Kidney epithelial cell (primary cell): ENCODE measurements at regions not wholly inside any gene's neighbourhood (a gene's known extent, or its start where the extent isn't known, plus 50 kb on each side); places are given as distances from the start of the nearest gene placed in this dataset.

ENCODE experiments used
- DNase-seq: peaks from one replicate; pipeline ENCODE4 v3.0.0-alpha.2; 2010; ENCODE audit warnings: low read depth
- H3K27me3 ChIP-seq: 2 replicates; pipeline ENCODE4 v1.6.0; 2011; ENCODE audit warnings: low read length; ENCODE audit not compliant: control insufficient read depth, insufficient read depth
- H3K36me3 ChIP-seq: 2 replicates; pipeline ENCODE4 v1.5.1; 2011; ENCODE audit warnings: low read length; ENCODE audit not compliant: control insufficient read depth, insufficient read depth
- H3K4me3 ChIP-seq: 2 replicates; pipeline ENCODE4 v1.5.1; 2011; ENCODE audit warnings: low read depth, mild to moderate bottlenecking, control low read depth, low read length
- TF ChIP-seq, protein P1 (sequence below): IDR thresholded peaks from 2 replicates; pipeline ENCODE4 v1.5.1; 2011; ENCODE audit warnings: mild to moderate bottlenecking, moderate library complexity, low read length, control low read depth, inconsistent platforms; ENCODE audit not compliant: insufficient read depth, poor library complexity, severe bottlenecking

DNA sequence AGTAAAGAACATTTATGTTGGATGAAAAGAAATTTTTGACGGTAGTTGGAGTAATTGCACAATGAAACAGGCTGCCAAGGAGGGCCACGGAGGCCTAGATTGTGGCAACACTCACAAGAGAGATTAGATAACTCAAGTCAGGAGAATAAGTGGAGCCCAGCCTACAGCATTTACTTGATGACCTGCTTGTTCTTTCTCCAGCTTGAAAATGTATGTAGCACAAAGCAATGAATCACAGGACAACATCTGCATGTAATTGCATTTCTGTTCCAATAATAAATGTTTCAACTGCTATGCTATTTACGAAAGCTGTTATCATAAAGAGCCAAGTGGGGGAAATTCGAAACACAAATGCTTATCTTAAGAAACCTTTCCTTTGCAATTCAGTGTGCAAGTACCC, 221.2 kb upstream of the MID1 start:
- Histone ChIP-seq H3K4me3 (no peak overlapping the region), H3K27me3 (no peaks in the 10 kb centered on the region), H3K36me3 (no peaks in the 10 kb centered on the region)
- TF ChIP-seq, protein P1, sequence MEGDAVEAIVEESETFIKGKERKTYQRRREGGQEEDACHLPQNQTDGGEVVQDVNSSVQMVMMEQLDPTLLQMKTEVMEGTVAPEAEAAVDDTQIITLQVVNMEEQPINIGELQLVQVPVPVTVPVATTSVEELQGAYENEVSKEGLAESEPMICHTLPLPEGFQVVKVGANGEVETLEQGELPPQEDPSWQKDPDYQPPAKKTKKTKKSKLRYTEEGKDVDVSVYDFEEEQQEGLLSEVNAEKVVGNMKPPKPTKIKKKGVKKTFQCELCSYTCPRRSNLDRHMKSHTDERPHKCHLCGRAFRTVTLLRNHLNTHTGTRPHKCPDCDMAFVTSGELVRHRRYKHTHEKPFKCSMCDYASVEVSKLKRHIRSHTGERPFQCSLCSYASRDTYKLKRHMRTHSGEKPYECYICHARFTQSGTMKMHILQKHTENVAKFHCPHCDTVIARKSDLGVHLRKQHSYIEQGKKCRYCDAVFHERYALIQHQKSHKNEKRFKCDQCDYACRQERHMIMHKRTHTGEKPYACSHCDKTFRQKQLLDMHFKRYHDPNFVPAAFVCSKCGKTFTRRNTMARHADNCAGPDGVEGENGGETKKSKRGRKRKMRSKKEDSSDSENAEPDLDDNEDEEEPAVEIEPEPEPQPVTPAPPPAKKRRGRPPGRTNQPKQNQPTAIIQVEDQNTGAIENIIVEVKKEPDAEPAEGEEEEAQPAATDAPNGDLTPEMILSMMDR, result no peak
- DNase-seq, result no peak

DNA sequence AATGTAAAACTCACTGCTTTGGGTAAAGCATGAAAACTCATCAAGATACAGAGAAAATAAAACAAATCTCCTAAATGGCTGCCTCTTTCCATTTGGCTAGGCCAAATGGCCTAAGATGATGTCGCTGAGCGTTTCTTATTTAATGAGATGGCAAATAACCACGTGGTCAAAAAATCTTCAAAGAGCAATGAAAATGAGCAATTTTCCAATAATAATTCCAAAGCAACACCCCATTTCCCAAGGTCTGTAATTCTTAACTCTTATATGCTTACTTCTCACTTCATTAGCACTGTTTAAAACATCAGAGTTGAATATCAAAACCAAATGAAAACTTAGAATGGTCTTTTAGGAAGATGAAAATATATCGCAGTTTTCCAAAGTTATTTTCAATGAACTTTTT, 222.3 kb upstream of the MID1 start:
- TF ChIP-seq, protein P1, result no peak
- no peak for DNase-seq
- Histone ChIP-seq H3K4me3 (no peak overlapping the region), H3K27me3 (no peaks in the 10 kb centered on the region), H3K36me3 (no peaks in the 10 kb centered on the region)

DNA sequence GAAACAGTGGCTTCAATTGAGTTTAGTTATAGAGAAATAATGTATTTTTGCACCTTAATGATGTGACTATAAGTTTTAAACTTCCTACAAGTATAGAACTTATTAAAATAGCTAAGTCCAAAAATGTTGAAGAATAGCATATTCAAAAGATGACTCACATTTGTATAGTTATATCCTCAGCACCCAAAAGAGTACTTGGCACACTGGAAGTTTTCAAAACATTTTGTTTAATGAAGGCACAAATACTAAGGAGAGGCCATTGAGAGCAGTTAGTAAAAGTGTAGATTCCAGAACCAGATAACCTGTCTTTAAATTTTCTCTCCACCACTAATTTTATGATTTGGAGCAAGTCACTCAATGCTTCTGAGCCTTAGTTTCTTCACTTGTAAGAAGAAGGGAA, 226.9 kb upstream of the MID1 start:
- Histone ChIP-seq H3K27me3 (no peaks in the 10 kb centered on the region), H3K4me3 (no peak overlapping the region), H3K36me3 (no peaks in the 10 kb centered on the region)
- no peak for DNase-seq
- TF ChIP-seq, protein P1, result no peak

DNA sequence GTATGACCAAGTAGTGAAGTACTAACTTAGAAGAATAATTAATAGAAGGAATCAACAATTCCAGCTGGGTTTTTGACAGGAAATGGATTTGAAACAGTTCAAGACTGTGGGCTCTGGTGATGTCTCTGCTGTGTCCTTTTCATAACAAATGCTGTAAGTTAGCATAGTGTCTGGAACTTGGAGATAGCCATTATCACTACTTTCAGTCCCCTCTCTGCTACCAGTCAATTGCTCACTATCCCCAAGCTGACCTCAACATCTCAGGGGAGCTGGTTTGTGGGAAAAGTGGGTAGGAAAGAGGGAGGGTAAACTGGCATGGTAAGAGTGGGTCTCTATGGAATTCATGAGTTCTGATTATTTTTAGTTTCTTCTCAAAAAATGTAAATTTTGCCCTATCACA, 231.4 kb upstream of the MID1 start:
- Histone ChIP-seq H3K36me3 (no peaks in the 10 kb centered on the region), H3K4me3 (no peak overlapping the region), H3K27me3 (no peaks in the 10 kb centered on the region)
- DNase-seq, result no peak
- TF ChIP-seq, protein P1, result no peak

DNA sequence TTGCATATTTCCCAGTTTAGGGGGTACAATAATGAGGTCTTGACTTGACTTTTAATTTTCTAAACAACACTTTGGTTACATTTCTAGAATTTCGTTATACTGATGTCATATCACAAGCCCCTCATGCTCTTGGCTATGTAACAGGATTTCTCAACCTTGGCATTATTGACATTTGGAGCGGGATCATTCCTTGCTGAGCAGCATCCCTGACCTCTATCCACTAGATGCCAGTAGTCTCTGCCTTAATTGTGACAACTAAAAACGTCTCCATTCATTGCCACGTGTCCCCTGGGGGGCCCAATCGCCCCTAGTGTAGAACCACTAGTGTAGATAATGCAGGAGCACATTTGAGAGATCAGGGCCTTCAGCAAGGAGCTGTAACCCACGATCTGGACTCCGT, 234.2 kb upstream of the MID1 start:
- TF ChIP-seq, protein P1, result no peak
- H3K36me3 ChIP-seq, result no peaks in the 10 kb centered on the region
- H3K27me3 ChIP-seq, result no peaks in the 10 kb centered on the region
- no peak for DNase-seq
- no peak overlapping the region for H3K4me3 ChIP-seq

DNA sequence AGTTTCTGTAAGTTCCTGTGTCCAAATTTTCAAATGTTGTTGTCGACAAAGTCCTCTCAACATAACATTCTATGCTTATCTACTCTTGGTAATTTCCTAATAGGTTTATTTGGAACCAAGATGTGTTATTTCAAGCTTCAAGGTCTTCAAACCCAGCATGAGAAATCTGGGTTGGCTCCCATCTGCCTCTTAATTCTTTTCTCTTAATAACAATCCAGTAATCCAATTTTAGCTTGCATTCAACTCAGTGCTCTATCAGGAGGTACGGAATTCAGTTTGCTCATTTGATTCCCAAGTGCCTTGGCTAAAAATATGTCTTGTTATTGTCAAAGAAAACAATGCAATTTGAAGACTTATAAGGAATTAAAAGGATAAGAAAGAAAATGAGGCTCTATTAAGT, 235.5 kb upstream of the MID1 start:
- no peak for DNase-seq
- TF ChIP-seq, protein P1, result no peak
- Histone ChIP-seq H3K4me3 (no peak overlapping the region), H3K27me3 (no peaks in the 10 kb centered on the region), H3K36me3 (no peaks in the 10 kb centered on the region)
